ENCODE measurements at regions not wholly inside any gene's neighbourhood (a gene's known extent, or its start where the extent isn't known, plus 50 kb on each side); places are given as distances from the start of the nearest gene placed in this dataset.

- no peak for DNase-seq (ENCODE audit: low read depth in 2 of 2)
These were observed 221.4 kb upstream of the TRIB2 start for GRCh38 chr2:12495247-12495868.

- no peak for DNase-seq (ENCODE audit: low read depth in 2 of 2)
These were observed 218.4 kb upstream of the TRIB2 start for GRCh38 chr2:12498286-12498685.

DNA sequence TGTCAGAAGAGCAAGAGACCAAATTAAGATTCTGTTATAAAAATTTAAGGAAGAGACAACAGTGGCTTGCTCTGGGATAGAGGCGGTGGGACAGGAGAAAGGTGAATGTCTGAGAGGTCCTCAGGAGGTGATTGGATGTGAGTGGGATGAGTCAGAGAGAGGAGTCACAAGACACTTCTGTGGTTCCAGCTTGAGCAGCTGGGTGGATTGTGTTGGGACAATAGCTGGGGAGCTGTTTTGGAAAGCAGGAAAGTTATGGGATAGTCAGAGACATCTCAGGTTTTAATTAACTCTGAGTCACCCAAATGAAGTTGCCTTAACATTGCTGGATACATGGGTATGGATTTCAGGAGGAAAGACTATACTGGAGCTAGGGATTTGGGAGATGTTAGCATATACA, 218.0 kb upstream of the TRIB2 start:
- DNase-seq (ENCODE audit: low read depth in 2 of 2): no peak

DNA sequence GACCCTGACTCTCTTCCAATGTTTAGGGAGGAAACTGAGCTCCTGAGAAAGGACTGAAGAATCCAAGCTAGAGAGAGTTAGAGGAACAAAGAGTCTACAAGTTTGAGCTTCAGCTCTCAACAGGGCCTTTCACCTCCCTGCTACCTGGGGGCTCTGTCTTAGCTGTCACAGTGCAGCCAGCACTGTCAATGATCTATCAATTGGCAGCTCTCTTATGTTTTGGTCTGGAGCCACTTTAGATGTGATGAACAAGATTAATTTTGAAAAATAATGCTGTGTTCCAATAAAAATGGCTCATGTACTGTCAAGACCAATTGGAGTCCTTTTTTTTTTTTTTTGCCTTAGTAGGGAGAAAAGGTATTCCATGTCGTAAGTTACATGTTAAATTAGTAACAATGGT, 215.8 kb upstream of the TRIB2 start:
- no peak for DNase-seq (ENCODE audit: low read depth in 2 of 2)

GRCh38 chr2:12501469-12502158, 215.1 kb upstream of the TRIB2 start:
- DNase-seq (ENCODE audit: low read depth in 2 of 2): peak; percentile 48 to 55

DNA sequence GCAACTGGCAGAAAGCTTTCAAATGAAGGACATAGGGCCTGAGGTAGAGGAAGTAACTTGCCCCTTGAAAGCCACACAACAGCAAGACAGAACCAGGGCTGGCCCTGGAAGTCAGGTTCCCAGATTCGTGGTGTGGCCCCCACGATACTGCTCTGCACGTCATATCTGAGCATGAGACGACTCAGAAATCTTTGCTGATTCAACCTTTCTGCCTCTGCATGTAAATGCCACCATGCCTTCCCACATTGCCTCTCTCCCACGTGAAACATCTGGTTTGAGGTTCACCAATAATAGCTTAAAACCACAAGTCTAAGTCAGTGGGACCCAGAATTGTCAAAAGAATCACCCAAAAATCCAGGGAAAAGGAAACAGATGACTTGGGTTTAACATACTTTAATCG, 214.0 kb upstream of the TRIB2 start:
- DNase-seq (ENCODE audit: low read depth in 2 of 2): peak; percentile 36 to 46

DNA sequence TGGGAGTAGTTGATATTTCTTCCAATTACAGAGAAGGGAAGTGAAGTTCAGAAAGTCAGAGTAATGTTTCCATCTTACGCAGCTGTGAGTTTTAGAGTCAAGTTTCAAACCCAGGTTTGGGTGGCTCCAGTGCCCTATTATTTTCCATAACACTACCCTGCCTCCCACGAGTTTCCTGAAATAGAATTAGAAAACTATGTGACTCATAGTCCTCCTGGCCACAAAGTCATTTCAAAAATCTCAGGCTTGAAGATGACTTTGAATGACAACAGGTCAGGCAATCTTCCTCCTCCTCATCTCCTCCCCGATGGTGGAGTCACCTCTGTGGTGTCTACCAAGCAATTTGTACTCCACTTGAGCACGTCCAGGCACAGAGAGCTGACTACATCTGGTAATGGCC, 212.3 kb upstream of the TRIB2 start:
- DNase-seq (ENCODE audit: low read depth in 2 of 2): peak in 1 of 2 donors; percentile 4

DNA sequence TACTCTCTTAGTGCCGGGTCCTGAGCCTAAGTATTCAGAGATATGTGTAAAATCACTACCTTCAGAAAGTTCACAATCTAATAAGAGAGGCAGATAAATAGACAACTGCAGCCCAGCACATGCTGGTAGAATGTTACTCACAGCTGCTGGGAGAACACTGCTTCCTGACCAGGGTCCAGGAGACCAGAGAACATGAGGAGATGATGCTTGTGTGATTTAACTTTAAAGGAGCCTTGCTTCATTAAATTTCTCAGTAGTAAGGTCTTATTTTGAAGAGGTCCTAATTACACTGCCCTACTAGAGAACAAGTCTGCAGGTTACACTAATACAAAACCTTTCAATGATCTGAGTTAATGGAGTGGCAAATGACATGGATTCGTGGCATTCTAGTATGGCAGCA, 209.9 kb upstream of the TRIB2 start:
- no peak for DNase-seq (ENCODE audit: low read depth in 2 of 2)

- DNase-seq (ENCODE audit: low read depth in 2 of 2): peak; percentile 79 to 81
These were observed 209.4 kb upstream of the TRIB2 start for GRCh38 chr2:12507295-12507694.

- DNase-seq (ENCODE audit: low read depth in 2 of 2): no peak
These were observed 206.7 kb upstream of the TRIB2 start for GRCh38 chr2:12510070-12510469.

DNA sequence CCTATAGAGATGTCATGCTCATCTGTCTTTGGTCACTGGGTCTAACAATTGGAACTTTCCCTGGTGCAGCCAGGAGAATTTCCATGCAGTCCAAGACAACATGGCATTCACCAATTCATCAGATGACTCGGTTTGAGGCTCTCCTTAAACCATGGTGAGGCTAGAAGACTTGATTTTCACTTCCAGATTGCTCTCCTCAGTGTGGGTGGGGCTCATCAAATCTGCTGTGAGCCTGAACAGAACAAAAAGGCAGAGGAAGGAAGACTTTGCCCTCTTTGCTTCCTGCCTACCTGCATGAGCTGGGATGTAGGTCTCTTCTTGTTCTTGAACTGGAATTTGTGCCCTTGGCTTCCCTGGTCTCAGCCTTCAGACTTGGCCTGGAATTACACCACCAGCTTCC, 203.4 kb upstream of the TRIB2 start:
- DNase-seq (ENCODE audit: low read depth in 2 of 2): no peak

GRCh38 chr2:12514168-12514567, 202.6 kb upstream of the TRIB2 start:
- no peak for DNase-seq (ENCODE audit: low read depth in 2 of 2)

DNA sequence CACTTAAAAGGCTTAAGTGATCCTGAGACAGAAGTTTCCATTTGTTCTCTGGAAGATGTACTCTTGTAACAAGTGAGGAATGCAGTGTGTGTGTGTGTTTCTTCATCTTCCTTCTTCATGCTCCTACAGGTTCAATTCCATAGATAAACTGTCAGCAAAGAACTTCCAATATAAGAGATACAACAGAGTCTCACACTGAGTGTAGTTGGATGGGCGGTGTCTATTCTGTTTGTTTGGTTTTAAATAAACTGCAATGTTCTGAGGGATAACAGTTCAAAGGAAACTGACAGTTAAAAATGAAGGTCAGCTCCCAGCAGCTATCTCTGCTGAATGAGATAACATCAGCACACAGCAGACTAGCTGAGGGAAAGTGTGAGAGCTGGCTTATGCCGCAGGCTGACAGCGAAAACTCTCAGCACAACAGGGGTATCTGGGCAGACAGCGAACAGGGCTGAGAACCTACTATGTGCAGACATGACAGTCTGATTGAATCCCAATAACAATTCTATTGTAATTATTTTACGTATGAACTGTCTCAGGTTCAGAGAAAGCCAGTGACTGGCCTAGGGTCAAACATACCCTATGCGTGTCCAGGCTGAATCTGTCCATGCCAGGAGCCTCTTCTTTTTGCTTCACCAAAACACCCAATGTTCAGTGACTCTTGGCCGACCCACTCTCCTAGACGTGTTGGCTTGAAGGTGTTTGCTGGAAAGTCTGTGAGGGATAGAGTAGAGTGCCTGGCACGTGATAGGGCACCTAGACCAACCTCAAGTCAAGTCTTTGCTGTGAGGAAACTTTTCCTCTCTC, 201.9 kb upstream of the TRIB2 start:
- DNase-seq (ENCODE audit: low read depth in 2 of 2): no peak

DNA sequence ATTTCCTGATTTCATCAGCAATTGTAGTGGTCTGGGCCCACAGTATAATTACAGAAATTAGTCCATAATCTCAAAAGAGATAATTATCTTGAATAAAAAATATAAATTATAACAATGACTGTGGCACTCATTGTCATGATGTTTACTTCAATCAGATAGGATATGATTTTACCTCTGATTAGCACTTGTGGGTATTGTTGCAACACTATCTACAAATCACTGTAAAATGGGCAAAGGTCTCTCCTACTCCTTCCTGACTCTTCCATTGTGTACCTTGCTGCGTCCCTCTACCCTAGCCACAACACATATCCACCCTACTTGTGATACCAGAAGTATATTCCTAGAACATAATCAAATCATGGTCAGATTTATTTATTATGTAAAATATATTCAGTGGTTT, 200.9 kb upstream of the TRIB2 start:
- no peak for DNase-seq (ENCODE audit: low read depth in 2 of 2)

GRCh38 chr2:12533337-12534005, 183.3 kb upstream of the TRIB2 start:
- no peak for DNase-seq (ENCODE audit: low read depth in 2 of 2)

- DNase-seq (ENCODE audit: low read depth in 2 of 2): no peak
These were observed 182.0 kb upstream of the TRIB2 start for GRCh38 chr2:12534646-12535263.

DNA sequence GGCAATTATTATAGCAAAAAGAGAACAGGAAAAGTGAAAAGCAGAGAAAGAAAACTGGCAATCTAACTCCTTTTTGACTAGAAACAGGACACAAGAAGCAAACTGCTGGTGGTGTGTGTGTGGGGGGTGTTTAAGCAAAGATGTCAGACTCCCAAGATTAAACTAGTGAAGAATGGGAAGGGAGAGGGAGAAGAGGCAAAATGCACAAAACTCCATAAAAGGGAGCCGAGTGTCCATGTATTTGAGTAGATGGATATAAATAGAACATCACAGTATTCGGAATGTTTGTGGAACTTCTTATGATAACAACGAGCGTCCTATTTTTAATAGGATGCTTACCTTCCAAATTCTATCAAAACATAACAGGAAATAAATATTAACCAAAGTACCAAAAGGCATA, 179.8 kb upstream of the TRIB2 start:
- DNase-seq (ENCODE audit: low read depth in 2 of 2): no peak

DNA sequence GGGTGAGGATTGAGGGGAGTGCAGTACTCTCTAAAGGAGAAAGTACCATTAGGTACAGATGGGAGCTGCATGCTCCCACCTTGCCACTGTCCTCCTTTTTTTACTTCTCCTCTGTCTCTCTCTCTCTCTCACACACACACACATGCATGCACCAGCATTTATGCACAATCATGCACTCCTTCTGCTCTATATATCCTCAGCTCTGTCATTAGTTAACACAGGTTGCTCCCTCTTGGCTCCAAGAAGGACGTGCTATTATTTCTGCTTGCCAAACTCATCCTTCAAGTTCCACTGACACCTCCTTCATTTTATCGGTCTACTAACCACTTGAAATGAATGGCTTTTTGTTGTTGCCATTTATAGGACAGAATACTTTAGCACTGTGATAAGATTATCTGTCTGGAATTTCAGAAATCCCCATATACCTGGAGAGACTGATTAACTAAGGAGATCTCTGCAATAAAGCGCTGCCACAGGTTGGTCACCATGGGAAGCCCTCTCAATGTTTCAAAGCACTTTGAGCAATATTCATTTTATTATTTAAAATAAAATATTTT, 178.5 kb upstream of the TRIB2 start:
- no peak for DNase-seq (ENCODE audit: low read depth in 2 of 2)

DNA sequence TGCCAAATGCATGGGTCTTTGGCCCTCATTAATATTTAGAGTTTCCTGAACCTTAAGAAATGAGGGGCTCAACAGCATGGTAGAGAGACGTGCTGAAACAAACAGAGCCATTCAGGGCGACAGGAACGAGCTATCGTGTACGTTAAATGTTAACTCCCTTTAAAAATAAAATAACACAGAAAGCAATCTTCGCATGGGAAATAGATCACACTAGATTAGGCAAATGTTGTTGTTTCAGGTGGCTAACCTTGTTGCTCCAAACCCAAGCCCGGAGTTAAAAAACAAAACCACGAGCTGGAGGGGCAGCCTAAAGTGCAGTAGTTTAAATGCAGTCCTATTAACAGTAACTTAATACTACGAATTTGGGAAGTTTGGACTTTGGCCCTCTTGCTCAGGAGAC, 177.4 kb upstream of the TRIB2 start:
- no peak for DNase-seq (ENCODE audit: low read depth in 2 of 2)

- no peak for DNase-seq (ENCODE audit: low read depth in 2 of 2)
These were observed 176.8 kb upstream of the TRIB2 start for GRCh38 chr2:12539776-12540562.
